Suprapubic skin (tissue), 4 donors: ENCODE measurements at regions not wholly inside any gene's neighbourhood (a gene's known extent, or its start where the extent isn't known, plus 50 kb on each side); places are given as distances from the start of the nearest gene placed in this dataset.

Source experiments
- CTCF ChIP-seq, 2 donors: fragments of 200-600 bp in 1 of 2; fragments of 450-650 bp in 1 of 2; sonication (generic) in 1 of 2; IDR thresholded peaks; one replicate each; pipeline ENCODE4 v1.5.1; 2016 to 2019; ENCODE audit warnings: antibody characterized with exemption in 2 of 2, mild to moderate bottlenecking in 1 of 2, moderate library complexity in 1 of 2
- EP300 ChIP-seq: sonication (generic); formaldehyde crosslinking; IDR thresholded peaks from one replicate; pipeline ENCODE4 v1.6.1; 2017; ENCODE audit warnings: antibody characterized with exemption
- POLR2A ChIP-seq, 2 donors: fragments of 450-650 bp; IDR thresholded peaks; one replicate each; pipeline ENCODE4 v1.6.1; 2017; ENCODE audit warnings: antibody characterized with exemption in 2 of 2, mild to moderate bottlenecking in 2 of 2, moderate library complexity in 2 of 2
- POLR2AphosphoS5 ChIP-seq, 3 donors: sonication (generic); formaldehyde crosslinking; IDR thresholded peaks; one replicate each; pipeline ENCODE4 v1.6.1; 2017; ENCODE audit warnings: antibody characterized with exemption in 3 of 3

DNA sequence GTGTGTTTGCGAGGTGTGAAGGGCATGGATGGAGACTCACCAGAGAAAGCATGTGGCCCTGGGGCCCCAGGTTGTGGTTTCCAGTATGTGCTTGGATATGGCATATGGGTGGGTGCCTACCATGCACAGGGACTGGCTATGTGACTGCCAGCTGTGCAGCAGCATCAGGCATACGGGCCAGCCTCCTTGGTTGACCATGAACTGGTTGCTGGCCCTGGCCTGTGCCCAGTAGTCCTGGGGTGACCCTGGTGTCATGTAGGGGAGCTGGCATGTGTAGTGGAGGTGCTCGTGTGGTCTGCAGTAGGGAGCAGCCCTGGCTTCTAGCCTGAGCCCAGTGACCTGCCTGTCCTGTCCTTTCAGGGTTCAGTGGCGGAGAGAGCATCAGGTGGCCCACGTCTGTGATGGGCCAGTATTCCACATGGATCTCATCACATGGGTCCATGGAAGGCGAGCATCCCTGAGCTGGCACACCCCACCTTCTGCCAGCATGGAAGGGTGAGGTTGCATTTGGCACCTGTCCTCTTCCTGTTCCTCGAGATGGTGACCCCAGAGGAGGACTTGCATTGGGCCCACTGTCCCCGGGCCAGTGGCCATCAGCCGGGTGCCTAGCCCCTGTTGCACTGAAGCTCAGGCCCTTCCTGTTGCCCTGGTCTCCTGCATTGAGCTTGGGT is 228.9 kb downstream of the SNRPN start:
- TF ChIP-seq POLR2AphosphoS5 (IDR thresholded peaks at IDR 0.05) (no peak), CTCF (IDR thresholded peaks at IDR 0.05) (no peak), POLR2A (IDR thresholded peaks at IDR 0.05) (no peak), EP300 (no peak)
